Colonic mucosa (tissue), 4 donors: ENCODE measurements at regions not wholly inside any gene's neighbourhood (a gene's known extent, or its start where the extent isn't known, plus 50 kb on each side); places are given as distances from the start of the nearest gene placed in this dataset.
A peak's percentile ranks its signal among the peaks of the same experiment; 100 is the strongest.

Experiments
- DNase-seq: peaks from one replicate; pipeline ENCODE4 v3.0.0-alpha.2; 2020
- H3K27ac ChIP-seq: fragments of 200-600 bp; one replicate; pipeline ENCODE4 v1.8.0; 2021
- H3K27me3 ChIP-seq: fragments of 200-600 bp; one replicate; pipeline ENCODE4 v1.8.0; 2021
- H3K36me3 ChIP-seq: fragments of 200-600 bp; one replicate; pipeline ENCODE4 v1.8.0; 2021
- H3K4me1 ChIP-seq: fragments of 200-600 bp; one replicate; pipeline ENCODE4 v1.8.0; 2021; ENCODE audit warnings: mild to moderate bottlenecking
- H3K4me3 ChIP-seq: fragments of 200-600 bp; one replicate; pipeline ENCODE4 v1.8.0; 2021
- H3K9ac ChIP-seq, 2 donors: one replicate each; pipeline ENCODE4 v1.7.0; 2013; ENCODE audit warnings: control low read depth in 2 of 2, low read depth in 2 of 2, low read length in 2 of 2
- H3K9me3 ChIP-seq: fragments of 200-600 bp; one replicate; pipeline ENCODE4 v1.8.0; 2021
- intact Hi-C: fragments of 100-400 bp; cut with DNase I; formaldehyde crosslinking; loops from one replicate; pipeline ENCODE4 v1.14.1; 2022
- TF ChIP-seq, protein P1 (sequence below): fragments of 200-600 bp; IDR thresholded peaks from one replicate; pipeline ENCODE4 v1.8.0; 2022; ENCODE audit warnings: antibody characterized with exemption, mild to moderate bottlenecking
- donor health status: healthy.
- donor health status: DM: no; HTN: no; CAD: no.
- donor health status: DM: no; HTN: no; CAD: no.

DNA sequence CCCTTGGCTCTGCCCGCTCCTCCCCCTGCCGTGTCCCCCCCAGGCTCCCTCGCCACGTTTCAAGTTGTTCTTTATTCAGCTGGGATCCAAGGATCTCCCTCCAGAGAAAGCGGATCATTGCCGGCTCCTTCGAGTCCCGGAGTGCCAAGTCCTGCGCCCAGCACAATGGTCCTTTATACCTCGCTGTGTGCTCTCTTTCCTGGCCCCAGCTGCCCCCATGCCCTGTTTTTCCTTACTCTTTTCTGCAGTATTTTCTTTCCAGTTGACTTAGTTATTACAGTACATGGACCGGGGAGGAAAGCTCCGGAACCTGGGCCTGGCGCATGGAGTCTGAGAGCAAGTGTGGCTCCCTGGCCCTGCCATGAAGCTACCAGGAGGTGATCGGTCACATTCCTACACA lies 88.1 kb upstream of the KMT2C start:
- intact Hi-C loops: no loop called here
- DNase-seq: no peak
- Histone ChIP-seq H3K36me3 (no peaks in the 10 kb centered on the region), H3K4me3 (no peak overlapping the region), H3K27me3 (no peaks in the 10 kb centered on the region), H3K9ac (no peak overlapping the region), H3K4me1 (no peaks in the 10 kb centered on the region), H3K27ac (no peak overlapping the region), H3K9me3 (no peaks in the 10 kb centered on the region)
- TF ChIP-seq, protein P1, sequence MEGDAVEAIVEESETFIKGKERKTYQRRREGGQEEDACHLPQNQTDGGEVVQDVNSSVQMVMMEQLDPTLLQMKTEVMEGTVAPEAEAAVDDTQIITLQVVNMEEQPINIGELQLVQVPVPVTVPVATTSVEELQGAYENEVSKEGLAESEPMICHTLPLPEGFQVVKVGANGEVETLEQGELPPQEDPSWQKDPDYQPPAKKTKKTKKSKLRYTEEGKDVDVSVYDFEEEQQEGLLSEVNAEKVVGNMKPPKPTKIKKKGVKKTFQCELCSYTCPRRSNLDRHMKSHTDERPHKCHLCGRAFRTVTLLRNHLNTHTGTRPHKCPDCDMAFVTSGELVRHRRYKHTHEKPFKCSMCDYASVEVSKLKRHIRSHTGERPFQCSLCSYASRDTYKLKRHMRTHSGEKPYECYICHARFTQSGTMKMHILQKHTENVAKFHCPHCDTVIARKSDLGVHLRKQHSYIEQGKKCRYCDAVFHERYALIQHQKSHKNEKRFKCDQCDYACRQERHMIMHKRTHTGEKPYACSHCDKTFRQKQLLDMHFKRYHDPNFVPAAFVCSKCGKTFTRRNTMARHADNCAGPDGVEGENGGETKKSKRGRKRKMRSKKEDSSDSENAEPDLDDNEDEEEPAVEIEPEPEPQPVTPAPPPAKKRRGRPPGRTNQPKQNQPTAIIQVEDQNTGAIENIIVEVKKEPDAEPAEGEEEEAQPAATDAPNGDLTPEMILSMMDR: no peak

DNA sequence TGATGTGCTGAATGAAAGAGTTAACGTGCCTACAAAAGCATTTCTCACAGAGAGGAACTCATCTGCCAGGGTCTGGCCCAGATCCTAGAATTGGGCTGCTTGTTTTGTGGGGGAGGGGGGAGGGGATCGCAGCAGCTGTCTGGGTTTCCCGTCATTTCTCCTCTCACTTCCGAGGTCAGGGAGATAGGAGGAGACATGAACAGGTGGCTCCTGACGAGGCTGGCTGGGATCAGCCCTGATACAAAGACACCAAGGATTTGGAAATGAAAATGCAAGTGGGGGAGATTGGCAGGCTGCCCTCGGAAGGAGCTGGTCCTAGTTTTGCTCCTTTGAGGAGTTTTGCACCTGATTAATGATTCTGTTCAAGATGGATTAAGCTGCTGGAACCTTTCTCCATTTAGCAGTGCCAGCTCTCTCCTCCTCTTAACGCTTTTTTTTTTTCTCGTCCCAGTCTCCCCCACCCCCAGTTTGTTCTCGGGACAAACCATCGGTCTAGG lies 86.8 kb upstream of the KMT2C start:
- TF ChIP-seq, protein P1: no peak
- Histone ChIP-seq H3K9me3 (no peaks in the 10 kb centered on the region), H3K27ac (no peak overlapping the region), H3K4me3 (no peak overlapping the region), H3K36me3 (no peaks in the 10 kb centered on the region), H3K27me3 (no peaks in the 10 kb centered on the region), H3K4me1 (no peaks in the 10 kb centered on the region), H3K9ac (no peak overlapping the region)
- no peak for DNase-seq
- intact Hi-C loops: no loop called here

DNA sequence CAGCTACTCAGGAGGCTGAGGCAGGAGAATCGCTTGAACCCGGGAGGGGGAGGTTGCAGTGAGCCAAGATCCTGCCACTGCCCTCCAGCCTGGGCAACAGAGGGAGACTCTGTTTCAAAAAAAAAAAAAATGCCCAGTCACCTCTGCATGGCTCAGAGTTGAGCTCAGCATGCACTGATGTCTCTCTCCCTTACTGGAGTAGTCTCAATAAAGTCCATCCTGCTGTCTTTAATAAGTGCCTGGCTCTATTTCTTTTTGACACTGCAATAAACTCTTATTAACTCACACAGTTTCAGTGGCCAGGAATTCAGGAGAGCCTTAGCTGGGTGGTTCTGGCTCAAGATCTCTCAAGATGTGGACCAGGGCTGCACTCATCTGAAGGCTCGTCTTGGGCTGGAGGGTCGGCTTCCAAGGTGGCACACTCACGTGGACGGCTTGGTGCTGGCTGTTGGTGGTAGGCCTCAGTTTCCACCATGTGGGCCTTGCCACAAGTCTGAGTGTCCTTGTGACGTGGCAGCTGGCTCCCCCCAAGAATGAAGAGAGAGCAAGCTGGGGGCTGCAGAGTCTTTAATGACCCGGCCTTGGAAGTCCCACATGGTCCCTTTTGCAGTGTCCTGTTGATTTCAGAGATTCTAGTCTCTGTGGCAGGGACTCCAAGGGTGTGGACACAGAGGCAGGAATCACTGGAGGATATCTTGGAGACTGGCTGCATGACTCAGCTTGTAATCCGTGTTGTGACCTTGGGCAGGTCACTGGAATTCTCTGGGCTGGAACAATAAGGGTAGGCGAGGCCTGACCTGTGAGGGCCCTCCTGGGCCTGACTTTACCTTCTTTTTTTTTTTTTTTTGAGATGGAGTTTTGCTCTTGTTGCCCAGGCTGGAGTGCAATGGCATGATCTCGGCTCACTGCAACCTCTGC lies 85.9 kb upstream of the KMT2C start:
- TF ChIP-seq, protein P1: no peak
- Histone ChIP-seq H3K9ac (no peak overlapping the region), H3K36me3 (no peaks in the 10 kb centered on the region), H3K4me1 (no peaks in the 10 kb centered on the region), H3K9me3 (no peaks in the 10 kb centered on the region), H3K27me3 (no peaks in the 10 kb centered on the region), H3K4me3 (no peak overlapping the region), H3K27ac (no peak overlapping the region)
- peak; percentile 46 for DNase-seq
- intact Hi-C loops: no loop called here

DNA sequence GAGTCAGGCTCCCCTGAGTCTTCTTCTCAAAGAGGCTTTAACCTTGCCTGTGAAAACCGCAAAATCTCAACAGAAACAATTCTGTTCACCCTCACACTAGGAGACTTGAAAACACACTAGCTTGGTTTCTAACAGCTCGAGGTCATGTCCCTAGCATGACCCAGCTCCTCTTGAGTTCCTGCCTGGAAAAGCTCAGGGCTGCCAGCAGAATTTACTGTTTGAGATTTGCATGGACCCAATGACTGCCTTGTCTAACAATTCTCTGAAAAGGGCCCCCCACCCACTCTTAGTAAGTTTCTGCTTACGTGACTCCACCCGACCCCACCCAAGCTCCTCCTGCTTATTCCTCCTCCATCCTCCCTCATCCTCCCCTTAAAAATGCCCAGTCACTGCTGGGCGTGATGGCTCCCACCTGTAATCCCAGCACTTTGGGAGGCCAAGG lies 85.1 kb upstream of the KMT2C start:
- no peaks in the 10 kb centered on the region for H3K36me3 ChIP-seq
- no peak overlapping the region for H3K27ac ChIP-seq
- H3K4me1 ChIP-seq: no peaks in the 10 kb centered on the region
- intact Hi-C loops: no loop called here
- H3K27me3 ChIP-seq: no peaks in the 10 kb centered on the region
- no peaks in the 10 kb centered on the region for H3K9me3 ChIP-seq
- TF ChIP-seq, protein P1: no peak
- H3K9ac ChIP-seq: no peak overlapping the region
- H3K4me3 ChIP-seq: no peak overlapping the region
- no peak for DNase-seq

DNA sequence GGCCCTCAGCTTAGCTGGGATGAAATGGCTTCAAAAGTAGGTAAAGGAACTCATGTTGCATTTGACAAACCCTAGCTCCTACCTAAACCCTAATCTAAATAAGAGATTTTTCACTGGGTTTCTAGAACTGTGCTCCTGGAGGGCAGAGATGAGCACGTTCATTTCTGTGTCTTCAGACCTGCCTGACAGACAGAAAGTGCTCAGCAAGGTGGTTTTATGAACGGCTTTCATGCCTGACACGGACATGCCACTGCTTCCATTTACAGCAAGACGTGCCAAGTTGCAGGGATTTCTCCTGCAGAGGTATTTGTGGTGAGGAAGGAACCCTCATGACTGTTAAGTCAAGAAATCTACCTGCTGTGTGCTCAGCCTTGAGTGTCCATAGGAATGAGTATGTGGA lies 83.5 kb upstream of the KMT2C start:
- no peaks in the 10 kb centered on the region for H3K9me3 ChIP-seq
- intact Hi-C loops: no loop called here
- DNase-seq: no peak
- no peaks in the 10 kb centered on the region for H3K27me3 ChIP-seq
- no peaks in the 10 kb centered on the region for H3K4me1 ChIP-seq
- H3K4me3 ChIP-seq: no peak overlapping the region
- no peak overlapping the region for H3K27ac ChIP-seq
- TF ChIP-seq, protein P1: no peak
- no peaks in the 10 kb centered on the region for H3K36me3 ChIP-seq
- no peak overlapping the region for H3K9ac ChIP-seq
